Sigmoid colon (tissue), 4 donors: ENCODE measurements at regions not wholly inside any gene's neighbourhood (a gene's known extent, or its start where the extent isn't known, plus 50 kb on each side); places are given as distances from the start of the nearest gene placed in this dataset.
"Not testable (repeated sequence)": the region's sequence is repeated elsewhere in the genome, so short reads cannot be mapped to it uniquely, and the experiment has no call there.

Experiments used
- CTCF ChIP-seq, 4 experiments: fragments of 450-650 bp in 3 of 4; fragments of 200-600 bp in 1 of 4; IDR thresholded peaks; one replicate each; pipeline ENCODE4 v1.5.1; 2016 to 2019; ENCODE audit warnings: antibody characterized with exemption in 4 of 4, mild to moderate bottlenecking in 3 of 4, moderate library complexity in 2 of 4
- EP300 ChIP-seq, 4 donors: sonication (generic); formaldehyde crosslinking; IDR thresholded peaks; one replicate each; pipeline ENCODE4 v1.6.1; 2017; ENCODE audit warnings: antibody characterized with exemption in 4 of 4
- POLR2A ChIP-seq, 2 donors: fragments of 450-650 bp; IDR thresholded peaks; one replicate each; pipeline ENCODE4 v1.6.1; 2016; ENCODE audit warnings: antibody characterized with exemption in 2 of 2, mild to moderate bottlenecking in 2 of 2, moderate library complexity in 2 of 2
- POLR2AphosphoS5 ChIP-seq, 4 donors: sonication (generic); formaldehyde crosslinking; IDR thresholded peaks; one replicate each; pipeline ENCODE4 v1.6.1; 2017; ENCODE audit warnings: antibody characterized with exemption in 4 of 4

DNA sequence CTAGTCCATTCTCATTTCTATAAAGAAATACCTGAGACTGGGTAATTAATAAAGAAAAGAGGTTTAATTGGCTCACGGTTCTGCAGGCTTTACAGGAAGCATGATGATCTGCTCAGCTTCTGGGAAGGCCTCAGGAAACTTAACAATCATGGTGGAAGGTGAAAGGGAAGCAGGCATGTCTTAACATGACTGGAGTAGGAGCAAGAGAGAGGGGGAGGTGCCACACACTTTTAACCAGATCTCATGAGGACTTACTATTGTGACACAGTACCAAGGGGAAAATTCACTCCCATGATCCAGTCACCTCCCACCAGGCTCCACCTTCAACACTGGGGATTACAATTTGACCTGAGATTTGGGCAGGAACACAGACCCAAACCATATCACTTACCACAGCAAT is 310.1 kb downstream of the SH3GL2 start:
- not testable (repeated sequence) for TF ChIP-seq POLR2A, CTCF, POLR2AphosphoS5, EP300 (IDR thresholded peaks at IDR 0.05)
